ENCODE measurements at regions not wholly inside any gene's neighbourhood (a gene's known extent, or its start where the extent isn't known, plus 50 kb on each side); places are given as distances from the start of the nearest gene placed in this dataset.

DNA sequence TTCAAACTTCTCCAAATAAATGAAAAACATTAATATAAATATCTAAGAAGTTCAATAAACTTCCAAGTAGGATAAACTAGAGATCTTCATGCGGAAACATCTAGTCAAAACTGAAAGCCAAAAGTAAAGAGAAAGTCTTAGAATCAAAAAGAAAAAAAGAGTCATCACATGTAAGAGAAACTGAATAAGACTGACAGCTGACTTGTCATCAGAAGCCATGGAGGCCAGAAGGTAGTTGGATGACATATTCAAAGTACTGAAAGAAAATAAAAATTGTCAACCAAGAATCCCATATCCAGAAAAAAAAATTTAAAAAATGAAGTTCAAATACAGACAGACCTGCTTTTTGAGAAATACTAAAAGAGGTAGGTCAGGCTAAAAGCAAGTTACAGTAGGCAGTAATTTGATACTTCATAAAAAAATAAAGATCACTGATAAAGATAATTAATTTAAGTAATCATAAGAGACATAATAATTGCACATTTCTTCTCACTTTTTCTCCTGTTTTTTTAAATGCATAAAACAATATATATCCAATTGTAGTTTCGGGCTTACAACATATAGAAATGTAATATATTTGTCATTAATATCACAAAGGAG, 327.6 kb upstream of the PCDH9 start:
- Histone ChIP-seq H3K36me3 (no peaks in the 10 kb centered on the region), H3K9me3 (peaks cover 0 to 14% of the 10 kb centered on the region in 2 donors), H3K4me1 (no peaks in the 10 kb centered on the region), H3K4me3 (no peak overlapping the region), H3K27ac (no peak overlapping the region), H3K27me3 (no peaks in the 10 kb centered on the region)
- DNase-seq = no peak
- WGBS, 2 donors (ENCODE audit: low coverage in 1 of 2) = 86 to 93% methylated on average over 2 of the region's 2 CpGs
- intact Hi-C loops (cut with DNase I; ENCODE audit: low total_unique reads) = no loop called here
- TF ChIP-seq POLR2AphosphoS5 (IDR thresholded peaks at IDR 0.05) = no peak
- no peak for TF ChIP-seq POLR2A (IDR thresholded peaks at IDR 0.05)
- TF ChIP-seq, protein P1, sequence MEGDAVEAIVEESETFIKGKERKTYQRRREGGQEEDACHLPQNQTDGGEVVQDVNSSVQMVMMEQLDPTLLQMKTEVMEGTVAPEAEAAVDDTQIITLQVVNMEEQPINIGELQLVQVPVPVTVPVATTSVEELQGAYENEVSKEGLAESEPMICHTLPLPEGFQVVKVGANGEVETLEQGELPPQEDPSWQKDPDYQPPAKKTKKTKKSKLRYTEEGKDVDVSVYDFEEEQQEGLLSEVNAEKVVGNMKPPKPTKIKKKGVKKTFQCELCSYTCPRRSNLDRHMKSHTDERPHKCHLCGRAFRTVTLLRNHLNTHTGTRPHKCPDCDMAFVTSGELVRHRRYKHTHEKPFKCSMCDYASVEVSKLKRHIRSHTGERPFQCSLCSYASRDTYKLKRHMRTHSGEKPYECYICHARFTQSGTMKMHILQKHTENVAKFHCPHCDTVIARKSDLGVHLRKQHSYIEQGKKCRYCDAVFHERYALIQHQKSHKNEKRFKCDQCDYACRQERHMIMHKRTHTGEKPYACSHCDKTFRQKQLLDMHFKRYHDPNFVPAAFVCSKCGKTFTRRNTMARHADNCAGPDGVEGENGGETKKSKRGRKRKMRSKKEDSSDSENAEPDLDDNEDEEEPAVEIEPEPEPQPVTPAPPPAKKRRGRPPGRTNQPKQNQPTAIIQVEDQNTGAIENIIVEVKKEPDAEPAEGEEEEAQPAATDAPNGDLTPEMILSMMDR (IDR thresholded peaks at IDR 0.05) = no peak
- no peak for TF ChIP-seq EP300 (IDR thresholded peaks at IDR 0.05; ENCODE audit: low read depth)
- in situ Hi-C loops (cut with MboI; ENCODE audit: low pct_ligation_motif_present in 1 of 4, low pct_unique_long_range_greater_than_20kb in 1 of 4, low sequenced_read_pairs in 3 of 4) = no loop called here

DNA sequence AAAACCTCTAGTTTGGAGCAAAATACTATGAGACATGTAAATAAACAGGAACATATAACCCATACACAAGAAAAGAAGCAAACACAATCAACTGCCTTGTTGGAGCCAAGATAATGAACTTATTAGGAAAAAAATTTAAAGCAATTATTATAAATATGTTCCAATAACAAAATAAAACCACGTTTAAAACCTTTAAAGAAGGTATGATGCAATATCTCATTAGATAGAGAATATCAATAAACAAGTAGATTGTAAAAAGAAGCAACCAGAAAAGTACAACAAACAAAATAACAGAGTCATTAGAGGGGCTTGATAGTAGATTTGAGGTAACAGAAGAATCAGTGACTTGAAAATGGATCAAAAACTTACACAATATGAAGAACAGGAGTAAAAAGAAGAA, 327.0 kb upstream of the PCDH9 start:
- no peaks in the 10 kb centered on the region for H3K27me3 ChIP-seq
- DNase-seq = no peak
- WGBS, 2 donors (ENCODE audit: low coverage in 1 of 2) = 45 to 61% methylated on average over 1 of the region's 1 CpG
- H3K4me1 ChIP-seq = no peaks in the 10 kb centered on the region
- TF ChIP-seq EP300 (IDR thresholded peaks at IDR 0.05; ENCODE audit: low read depth) = no peak
- TF ChIP-seq POLR2AphosphoS5 (IDR thresholded peaks at IDR 0.05) = no peak
- TF ChIP-seq, protein P1 (IDR thresholded peaks at IDR 0.05) = no peak
- no peak for TF ChIP-seq POLR2A (IDR thresholded peaks at IDR 0.05)
- in situ Hi-C loops (cut with MboI; ENCODE audit: low pct_ligation_motif_present in 1 of 4, low pct_unique_long_range_greater_than_20kb in 1 of 4, low sequenced_read_pairs in 3 of 4) = no loop called here
- no peak overlapping the region for H3K27ac ChIP-seq
- H3K36me3 ChIP-seq = no peaks in the 10 kb centered on the region
- peaks cover 0 to 14% of the 10 kb centered on the region in 2 donors for H3K9me3 ChIP-seq
- no peak overlapping the region for H3K4me3 ChIP-seq
- intact Hi-C loops (cut with DNase I; ENCODE audit: low total_unique reads) = no loop called here

DNA sequence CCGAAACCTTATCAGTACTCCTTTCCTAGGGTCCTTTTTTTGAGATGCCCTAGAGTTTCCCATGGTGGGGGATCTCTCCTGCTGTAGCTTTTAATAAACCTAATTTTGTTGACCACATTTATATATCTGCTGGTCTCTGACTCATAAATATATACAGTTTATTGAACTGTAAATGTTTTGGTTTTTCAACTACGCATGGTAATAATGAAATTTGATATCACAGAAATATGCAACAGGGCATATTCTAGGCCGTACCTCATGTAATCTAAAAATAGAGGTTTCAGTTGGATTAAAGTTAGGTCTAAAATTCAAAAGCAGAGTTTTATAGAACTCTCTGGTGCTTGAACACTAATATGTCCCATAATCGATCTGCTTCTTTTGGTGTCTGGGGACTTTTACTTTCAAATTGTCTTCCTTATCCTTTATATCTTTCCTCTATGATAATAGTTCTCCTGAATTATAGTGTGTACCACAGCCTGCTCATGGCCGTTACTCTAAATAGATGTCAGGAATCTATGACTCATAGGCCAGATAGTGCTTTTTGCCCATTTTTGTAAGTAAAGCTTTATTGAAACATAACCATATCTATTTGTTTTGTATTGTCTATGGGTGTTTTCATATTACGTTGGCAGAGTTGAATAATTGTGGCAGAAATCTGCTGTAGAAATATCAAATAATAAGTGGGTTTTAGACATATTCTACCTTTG, 324.8 kb upstream of the PCDH9 start:
- Histone ChIP-seq H3K36me3 (no peaks in the 10 kb centered on the region), H3K4me1 (no peaks in the 10 kb centered on the region), H3K27me3 (no peaks in the 10 kb centered on the region), H3K4me3 (no peak overlapping the region), H3K27ac (no peak overlapping the region), H3K9me3 (peaks cover 0 to 14% of the 10 kb centered on the region in 2 donors)
- WGBS, 2 donors (ENCODE audit: low coverage in 1 of 2) = 75 to 78% methylated on average over 6 of the region's 6 CpGs
- TF ChIP-seq, protein P1 (IDR thresholded peaks at IDR 0.05) = no peak
- TF ChIP-seq POLR2AphosphoS5 (IDR thresholded peaks at IDR 0.05) = no peak
- no peak for TF ChIP-seq POLR2A (IDR thresholded peaks at IDR 0.05)
- TF ChIP-seq EP300 (IDR thresholded peaks at IDR 0.05; ENCODE audit: low read depth) = no peak
- intact Hi-C loops (cut with DNase I; ENCODE audit: low total_unique reads) = no loop called here
- no peak for DNase-seq
- in situ Hi-C loops (cut with MboI; ENCODE audit: low pct_ligation_motif_present in 1 of 4, low pct_unique_long_range_greater_than_20kb in 1 of 4, low sequenced_read_pairs in 3 of 4) = no loop called here

DNA sequence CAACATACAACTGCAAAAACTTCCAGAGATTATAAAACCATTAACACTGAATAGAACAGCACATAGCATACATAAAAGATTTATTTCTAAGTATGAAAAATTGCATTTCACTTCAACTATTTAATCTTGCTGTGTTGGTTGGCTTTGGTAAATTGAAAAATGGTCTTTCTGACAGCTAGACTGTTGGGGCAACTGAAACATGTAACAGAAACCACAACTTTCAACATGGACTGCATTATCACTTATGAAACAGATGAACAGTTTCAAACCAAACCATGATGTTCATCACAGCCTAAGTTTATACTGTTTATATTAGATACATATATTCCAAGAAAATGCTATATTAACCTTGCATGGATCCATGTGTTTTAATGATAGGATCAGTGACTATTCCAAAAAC, 324.1 kb upstream of the PCDH9 start:
- H3K9me3 ChIP-seq = peaks cover 0 to 14% of the 10 kb centered on the region in 2 donors
- no peaks in the 10 kb centered on the region for H3K36me3 ChIP-seq
- intact Hi-C loops (cut with DNase I; ENCODE audit: low total_unique reads) = no loop called here
- in situ Hi-C loops (cut with MboI; ENCODE audit: low pct_ligation_motif_present in 1 of 4, low pct_unique_long_range_greater_than_20kb in 1 of 4, low sequenced_read_pairs in 3 of 4) = no loop called here
- no peak overlapping the region for H3K27ac ChIP-seq
- TF ChIP-seq POLR2AphosphoS5 (IDR thresholded peaks at IDR 0.05) (no peak), EP300 (IDR thresholded peaks at IDR 0.05; ENCODE audit: low read depth) (no peak), POLR2A (IDR thresholded peaks at IDR 0.05) (no peak)
- TF ChIP-seq, protein P1 (IDR thresholded peaks at IDR 0.05) = no peak
- DNase-seq = no peak
- no peak overlapping the region for H3K4me3 ChIP-seq
- no peaks in the 10 kb centered on the region for H3K4me1 ChIP-seq
- H3K27me3 ChIP-seq = no peaks in the 10 kb centered on the region

All from transverse colon (tissue), 4 donors.